ENCODE measurements at regions not wholly inside any gene's neighbourhood (a gene's known extent, or its start where the extent isn't known, plus 50 kb on each side); places are given as distances from the start of the nearest gene placed in this dataset.

- no peak overlapping the region for H3K27ac Mint-ChIP-seq (ENCODE audit: unreplicated experiment)
These were observed 337.3 kb upstream of the TBC1D5 start for GRCh38 chr3:18079739-18080138.

GRCh38 chr3:18079062-18079461 lies 336.6 kb upstream of the TBC1D5 start:
- Mint-ChIP-seq H3K4me1 (ENCODE audit: low read depth, unreplicated experiment) (peaks cover 4% of the 10 kb centered on the region), H3K9me3 (ENCODE audit: unreplicated experiment) (no peaks in the 10 kb centered on the region), H3K4me3 (ENCODE audit: unreplicated experiment) (no peak overlapping the region), H3K27me3 (ENCODE audit: unreplicated experiment) (no peaks in the 10 kb centered on the region), H3K36me3 (ENCODE audit: unreplicated experiment) (peaks cover 6% of the 10 kb centered on the region), H3K27ac (ENCODE audit: unreplicated experiment) (no peak overlapping the region)
- TF ChIP-seq CTCF (IDR thresholded peaks at IDR 0.05; ENCODE audit: partially characterized antibody, unreplicated experiment), result no peak
- DNase-seq, result no peak

More at GRCh38 chr3:18079739-18080138, 337.3 kb upstream of the TBC1D5 start:
- H3K27me3 Mint-ChIP-seq (ENCODE audit: unreplicated experiment), result no peaks in the 10 kb centered on the region
- no peaks in the 10 kb centered on the region for H3K9me3 Mint-ChIP-seq (ENCODE audit: unreplicated experiment)
- DNase-seq, result no peak
- H3K4me3 Mint-ChIP-seq (ENCODE audit: unreplicated experiment), result no peak overlapping the region
- no peak for TF ChIP-seq CTCF (IDR thresholded peaks at IDR 0.05; ENCODE audit: partially characterized antibody, unreplicated experiment)
- peaks cover 4% of the 10 kb centered on the region for H3K4me1 Mint-ChIP-seq (ENCODE audit: low read depth, unreplicated experiment)
- H3K36me3 Mint-ChIP-seq (ENCODE audit: unreplicated experiment), result peaks cover 6% of the 10 kb centered on the region

- DNase-seq, result no peak
- H3K36me3 Mint-ChIP-seq (ENCODE audit: unreplicated experiment), result peaks cover 6% of the 10 kb centered on the region
- TF ChIP-seq CTCF (IDR thresholded peaks at IDR 0.05; ENCODE audit: partially characterized antibody, unreplicated experiment), result no peak
- no peaks in the 10 kb centered on the region for H3K27me3 Mint-ChIP-seq (ENCODE audit: unreplicated experiment)
- H3K4me3 Mint-ChIP-seq (ENCODE audit: unreplicated experiment), result no peak overlapping the region
- no peak overlapping the region for H3K27ac Mint-ChIP-seq (ENCODE audit: unreplicated experiment)
- peaks cover 4% of the 10 kb centered on the region for H3K4me1 Mint-ChIP-seq (ENCODE audit: low read depth, unreplicated experiment)
- H3K9me3 Mint-ChIP-seq (ENCODE audit: unreplicated experiment), result no peaks in the 10 kb centered on the region
These were observed 334.9 kb upstream of the TBC1D5 start for GRCh38 chr3:18077128-18077840.

GRCh38 chr3:18076301-18076700 lies 333.9 kb upstream of the TBC1D5 start:
- H3K27ac Mint-ChIP-seq (ENCODE audit: unreplicated experiment), result no peak overlapping the region
- no peaks in the 10 kb centered on the region for H3K9me3 Mint-ChIP-seq (ENCODE audit: unreplicated experiment)
- TF ChIP-seq CTCF (IDR thresholded peaks at IDR 0.05; ENCODE audit: partially characterized antibody, unreplicated experiment), result no peak
- no peaks in the 10 kb centered on the region for H3K27me3 Mint-ChIP-seq (ENCODE audit: unreplicated experiment)
- peaks cover 4% of the 10 kb centered on the region for H3K4me1 Mint-ChIP-seq (ENCODE audit: low read depth, unreplicated experiment)
- no peak overlapping the region for H3K4me3 Mint-ChIP-seq (ENCODE audit: unreplicated experiment)
- H3K36me3 Mint-ChIP-seq (ENCODE audit: unreplicated experiment), result peaks cover 6% of the 10 kb centered on the region
- DNase-seq, result no peak

GRCh38 chr3:18075799-18076198 lies 333.4 kb upstream of the TBC1D5 start:
- Mint-ChIP-seq H3K4me1 (ENCODE audit: low read depth, unreplicated experiment) (peaks cover 4% of the 10 kb centered on the region), H3K9me3 (ENCODE audit: unreplicated experiment) (no peaks in the 10 kb centered on the region), H3K27ac (ENCODE audit: unreplicated experiment) (no peak overlapping the region), H3K4me3 (ENCODE audit: unreplicated experiment) (no peak overlapping the region), H3K27me3 (ENCODE audit: unreplicated experiment) (no peaks in the 10 kb centered on the region), H3K36me3 (ENCODE audit: unreplicated experiment) (peaks cover 6% of the 10 kb centered on the region)
- no peak for DNase-seq
- TF ChIP-seq CTCF (IDR thresholded peaks at IDR 0.05; ENCODE audit: partially characterized antibody, unreplicated experiment), result no peak

All from glutamatergic neuron (in vitro differentiated cells).